Heart left ventricle (tissue), 13 donors: ENCODE measurements at regions not wholly inside any gene's neighbourhood (a gene's known extent, or its start where the extent isn't known, plus 50 kb on each side); places are given as distances from the start of the nearest gene placed in this dataset.

Experiments
- CTCF ChIP-seq, 12 donors: fragments of 200-600 bp; sonication (generic) in 4 of 12; IDR thresholded peaks; one replicate each; pipeline versions ENCODE4 v1.5.0 to v1.8.0; 2018 to 2022; ENCODE audit warnings: antibody characterized with exemption in 12 of 12, mild to moderate bottlenecking in 5 of 12
- POLR2A ChIP-seq, 2 donors: fragments of 450-650 bp; IDR thresholded peaks; one replicate each; pipeline ENCODE4 v1.6.1; 2017; ENCODE audit warnings: antibody characterized with exemption in 2 of 2, mild to moderate bottlenecking in 2 of 2, moderate library complexity in 2 of 2
- donor health status: ischemic (EF 13 %, LVEDD 7.1; RV severe dilation, severe dysfunction).
- donor health status: DM: no; HTN: yes; CAD: no.
- donor health status: DM: no; HTN: no; CAD: no.
- donor health status: ischemic (EF 25% LVEDD 6.9; RV normal size, moderate dysfunction).
- donor health status: ischemic (EF 25% LVEDD 5.7; RV mildly dilated, moderate dysfunction).
- donor health status: ischemic (EF 35%, LVEDD 5.7; RV mildly dilated, moderate dysfunction).
- donor health status: nonischemic (EF 11% LVEDD 7.7; RV severe dilation, severe dysfunction).
- donor health status: DM: yes; HTN: yes; CAD: no.
- donor health status: PGD.
- donor health status: ischemic (EF 29% LVEDD 5.4; RV normal size, mild dysfunction).
- donor health status: nonischemic (EF 23%, LVEDD 6.1; RV moderate dilation, normal function).

GRCh38 chrX:13257223-13258051, 62.4 kb downstream of the ATXN3L start:
- TF ChIP-seq CTCF (IDR thresholded peaks at IDR 0.05) (no peak), POLR2A (IDR thresholded peaks at IDR 0.05) (no peak)
